GM23248 (cell line): ENCODE measurements at regions not wholly inside any gene's neighbourhood (a gene's known extent, or its start where the extent isn't known, plus 50 kb on each side); places are given as distances from the start of the nearest gene placed in this dataset.

Experiments used
- EZH2 ChIP-seq: fragments of 200-600 bp; sonication (generic); IDR thresholded peaks from 2 replicates; pipeline ENCODE4 v1.6.1; 2018; ENCODE audit warnings: antibody characterized with exemption, mild to moderate bottlenecking; ENCODE audit not compliant: insufficient read depth, poor library complexity, severe bottlenecking
- EZH2phosphoT487 ChIP-seq: fragments of 200-600 bp; sonication (generic); IDR thresholded peaks from 2 replicates; pipeline ENCODE4 v1.6.1; 2018; ENCODE audit warnings: antibody characterized with exemption, moderate library complexity, mild to moderate bottlenecking, low read depth; ENCODE audit not compliant: insufficient read depth

GRCh38 chr4:160563552-160564282 lies 1460.8 kb downstream of the RAPGEF2 start:
- no peak for TF ChIP-seq EZH2
- no peak for TF ChIP-seq EZH2phosphoT487
